ENCODE measurements at regions not wholly inside any gene's neighbourhood (a gene's known extent, or its start where the extent isn't known, plus 50 kb on each side); places are given as distances from the start of the nearest gene placed in this dataset.
"Not testable (repeated sequence)": the region's sequence is repeated elsewhere in the genome, so short reads cannot be mapped to it uniquely, and the experiment has no call there.

- H3K27ac ChIP-seq = no peak overlapping the region
- DNase-seq = no peak
- WGBS, 2 donors = 76 to 81% methylated on average over 5 of the region's 5 CpGs
Measured at GRCh38 chr6:11943060-11943459, 69.1 kb upstream of the HIVEP1 start.

GRCh38 chr6:11942185-11942864 lies 69.8 kb upstream of the HIVEP1 start:
- H3K36me3 ChIP-seq = no peaks in the 10 kb centered on the region
- WGBS, 2 donors = 72 to 84% methylated on average over 4 of the region's 4 CpGs
- H3K4me1 ChIP-seq = peaks cover 4 to 13% (median 6%) of the 10 kb centered on the region in 3 donors
- TF ChIP-seq POLR2A (IDR thresholded peaks at IDR 0.05) (no peak), CTCF (IDR thresholded peaks at IDR 0.05) (no peak)
- H3K27me3 ChIP-seq = no peaks in the 10 kb centered on the region
- intact Hi-C loops (cut with DNase I) = no loop called here
- no peak for DNase-seq
- H3K9me3 ChIP-seq = no peaks in the 10 kb centered on the region
- no peak overlapping the region for H3K27ac ChIP-seq
- no peak overlapping the region for H3K4me3 ChIP-seq

More at GRCh38 chr6:11943060-11943459, 69.1 kb upstream of the HIVEP1 start:
- Histone ChIP-seq H3K4me3 (no peak overlapping the region), H3K36me3 (no peaks in the 10 kb centered on the region), H3K27me3 (no peaks in the 10 kb centered on the region), H3K9me3 (no peaks in the 10 kb centered on the region), H3K4me1 (peaks cover 4 to 7% (median 6%) of the 10 kb centered on the region in 3 donors)
- intact Hi-C loops (cut with DNase I) = no loop called here
- no peak for TF ChIP-seq POLR2A (IDR thresholded peaks at IDR 0.05)
- no peak for TF ChIP-seq CTCF (IDR thresholded peaks at IDR 0.05)

GRCh38 chr6:11940532-11941166 lies 71.5 kb upstream of the HIVEP1 start:
- H3K36me3 ChIP-seq; H3K4me3 ChIP-seq; H3K27me3 ChIP-seq; DNase-seq; H3K27ac ChIP-seq; H3K9me3 ChIP-seq; intact Hi-C loops (cut with DNase I): not testable (repeated sequence)
- 90 to 94% methylated on average over 8 of the region's 8 CpGs for WGBS, 2 donors
- peaks cover 4 to 13% (median 6%) of the 10 kb centered on the region in 3 donors for H3K4me1 ChIP-seq

GRCh38 chr6:11938285-11938890 lies 73.7 kb upstream of the HIVEP1 start:
- DNase-seq = no peak
- intact Hi-C loops (cut with DNase I) = no loop called here
- H3K9me3 ChIP-seq = no peaks in the 10 kb centered on the region
- H3K27me3 ChIP-seq = no peaks in the 10 kb centered on the region
- H3K4me3 ChIP-seq = peak overlapping the region in 1 of 4 donors; percentile 1
- TF ChIP-seq CTCF (IDR thresholded peaks at IDR 0.05) = no peak
- no peak for TF ChIP-seq POLR2A (IDR thresholded peaks at IDR 0.05)
- H3K36me3 ChIP-seq = no peaks in the 10 kb centered on the region
- 28 to 30% methylated on average over 7 to 8 of the region's 8 CpGs for WGBS, 2 donors
- peaks cover 4 to 13% (median 6%) of the 10 kb centered on the region in 3 donors for H3K4me1 ChIP-seq
- H3K27ac ChIP-seq = peak overlapping the region in 1 of 4 donors; percentile 23

- DNase-seq = no peak
- TF ChIP-seq POLR2A (IDR thresholded peaks at IDR 0.05) (no peak), CTCF (IDR thresholded peaks at IDR 0.05) (no peak)
- intact Hi-C loops (cut with DNase I) = no loop called here
- Histone ChIP-seq H3K9me3 (no peaks in the 10 kb centered on the region), H3K4me3 (no peak overlapping the region), H3K4me1 (peaks cover 4 to 13% (median 6%) of the 10 kb centered on the region in 3 donors), H3K36me3 (no peaks in the 10 kb centered on the region), H3K27ac (no peak overlapping the region), H3K27me3 (no peaks in the 10 kb centered on the region)
- 76 to 85% methylated on average over 6 of the region's 6 CpGs for WGBS, 2 donors
Measured at GRCh38 chr6:11934638-11935037, 77.5 kb upstream of the HIVEP1 start.

GRCh38 chr6:11932892-11933291 lies 79.2 kb upstream of the HIVEP1 start:
- H3K4me1 ChIP-seq; DNase-seq; H3K27me3 ChIP-seq; H3K4me3 ChIP-seq; H3K36me3 ChIP-seq; intact Hi-C loops (cut with DNase I); H3K9me3 ChIP-seq; H3K27ac ChIP-seq: not testable (repeated sequence)
- WGBS, 2 donors = 98% methylated on average over 8 of the region's 33 CpGs; no CpG with 5 or more reads in 1 of the 2 donors

Data from esophagus squamous epithelium (tissue), 5 donors.